GM12878 (cell line): ENCODE measurements at regions not wholly inside any gene's neighbourhood (a gene's known extent, or its start where the extent isn't known, plus 50 kb on each side); places are given as distances from the start of the nearest gene placed in this dataset.

Source experiments
- ATAC-seq: fragments of 200-7000 bp; cut with Tn5 transposase; 3 replicates; pipeline ENCODE4 v1.9.1; 2020; ENCODE audit warnings: mild to moderate bottlenecking, moderate library complexity
- BruUV-seq: library from RNA; stranded (reverse); fragments of 400-500 nt; replicated peaks from 2 replicates; lab custom pipeline; 2021; lab: Mats Ljungman, UMichigan
- CTCF ChIA-PET: fragments of 300-600 bp; sonication (Branson Sonifier 250); formaldehyde crosslinking; extraction: SDS; loops from one replicate; lab custom pipeline; 2021; ENCODE audit warnings: inconsistent platforms; lab: Yijun Ruan, JAX
- POLR2A ChIA-PET: fragments of 350-600 bp; formaldehyde crosslinking; extraction: SDS; loops from one replicate; lab custom pipeline; 2021; ENCODE audit warnings: inconsistent platforms; lab: Charles Lee
- RAD21 ChIA-PET: fragments of 300-600 bp; sonication (Branson Sonifier 250); formaldehyde crosslinking; loops from one replicate; lab custom pipeline; 2023; ENCODE audit warnings: antibody characterized with exemption; ENCODE audit not compliant: unreplicated experiment; lab: Charles Lee
- SMC1A ChIA-PET: fragments of 300-600 bp; sonication (Branson Sonifier 250); formaldehyde crosslinking; loops from one replicate; lab custom pipeline; 2023; ENCODE audit not compliant: unreplicated experiment, uncharacterized antibody; lab: Charles Lee
- DNase-seq: peaks from one replicate; pipeline ENCODE4 v3.0.0-alpha.2; 2011; ENCODE audit warnings: low read depth, low spot score
- FAIRE-seq: peaks from 3 replicates; lab custom pipeline; 2011; peaks lifted over from hg19 to GRCh38; lab: Jason Lieb, UNC
- H2AFZ ChIP-seq: 2 replicates; pipeline ENCODE4 v1.6.0; 2011; ENCODE audit warnings: low read depth, low read length, control low read depth; ENCODE audit not compliant: control insufficient read depth
- H3K27ac ChIP-seq: 2 replicates; pipeline ENCODE4 v1.5.1; 2011; ENCODE audit warnings: control low read depth; ENCODE audit not compliant: control insufficient read depth, insufficient read depth
- H3K27me3 ChIP-seq, 2 experiments: replicated peaks in 1 of 2; 2 replicates each; pipeline versions ENCODE4 v1.6.0 to v1.6.1; 2011; ENCODE audit warnings: low read length in 1 of 2; ENCODE audit not compliant: control insufficient read depth in 2 of 2, insufficient read depth in 2 of 2
- H3K36me3 ChIP-seq, 2 experiments: 2 replicates each; pipeline ENCODE4 v1.5.1; 2011; ENCODE audit warnings: low read length in 1 of 2; ENCODE audit not compliant: control insufficient read depth in 2 of 2, insufficient read depth in 2 of 2
- H3K4me1 ChIP-seq: 2 replicates; pipeline ENCODE4 v1.6.1; 2011; ENCODE audit warnings: mild to moderate bottlenecking, low read length, moderate library complexity, mixed read lengths; ENCODE audit not compliant: control insufficient read depth, insufficient read depth
- H3K4me2 ChIP-seq: 2 replicates; pipeline ENCODE4 v1.6.0; 2011; ENCODE audit warnings: control low read depth; ENCODE audit not compliant: control insufficient read depth, insufficient read depth
- H3K4me3 ChIP-seq: fragments of 200-600 bp; sonication (generic); 2 replicates; pipeline ENCODE4 v1.5.1; 2016
- H3K79me2 ChIP-seq: 2 replicates; pipeline ENCODE4 v1.6.0; 2011; ENCODE audit warnings: low read length; ENCODE audit not compliant: control insufficient read depth, insufficient read depth
- H3K9ac ChIP-seq: 2 replicates; pipeline ENCODE4 v1.8.0; 2011; ENCODE audit warnings: low read length, control low read depth, mixed read lengths; ENCODE audit not compliant: control insufficient read depth, insufficient read depth
- H3K9me3 ChIP-seq: replicated peaks from 3 replicates; pipeline ENCODE4 v1.5.1; 2011; ENCODE audit warnings: mild to moderate bottlenecking, low read length; ENCODE audit not compliant: control insufficient read depth, insufficient read depth
- H4K20me1 ChIP-seq: 2 replicates; pipeline ENCODE4 v1.6.0; 2011; ENCODE audit not compliant: control insufficient read depth, insufficient read depth
- ATF2 ChIP-seq: IDR thresholded peaks from 2 replicates; pipeline ENCODE4 v1.6.1; 2012; ENCODE audit warnings: low read length, inconsistent platforms
- CHD1 ChIP-seq: IDR thresholded peaks from 2 replicates; pipeline ENCODE4 v1.6.1; 2012; ENCODE audit warnings: low read depth, low read length, improper control_type of control experiment
- CTCF ChIP-seq, 3 experiments: IDR thresholded peaks in 2 of 3; conservative IDR thresholded peaks in 1 of 3; 2 replicates each; pipeline ENCODE4 v1.5.1; 2011; ENCODE audit warnings: low read depth in 3 of 3, low read length in 3 of 3, mild to moderate bottlenecking in 3 of 3, control low read depth in 2 of 3, moderate library complexity in 2 of 3, inconsistent platforms in 1 of 3, mixed read lengths in 1 of 3; ENCODE audit not compliant: control insufficient read depth in 2 of 3, insufficient read depth in 1 of 3; ENCODE audit errors: extremely low read depth in 1 of 3
- DPF2 ChIP-seq: fragments of 450-650 bp; IDR thresholded peaks from 2 replicates; pipeline ENCODE4 v1.6.1; 2017; ENCODE audit warnings: mild to moderate bottlenecking
- HCFC1 ChIP-seq: fragments of 150-350 bp; IDR thresholded peaks from 2 replicates; pipeline ENCODE4 v1.6.1; 2014; ENCODE audit warnings: low read length
- HDAC2 ChIP-seq: fragments of 200-600 bp; sonication (generic); IDR thresholded peaks from 2 replicates; pipeline ENCODE4 v1.6.1; 2017
- NFYB ChIP-seq: IDR thresholded peaks from 2 replicates; pipeline ENCODE4 v1.6.1; 2011; ENCODE audit warnings: low read depth, mild to moderate bottlenecking, low read length, improper control_type of control experiment, moderate library complexity; ENCODE audit not compliant: insufficient read depth
- RB1 ChIP-seq: fragments of 450-650 bp; formaldehyde crosslinking; IDR thresholded peaks from 2 replicates; pipeline ENCODE4 v1.6.1; 2017; ENCODE audit warnings: mild to moderate bottlenecking, borderline replicate concordance
- RCOR1 ChIP-seq: conservative IDR thresholded peaks from 2 replicates; pipeline ENCODE4 v1.6.1; 2012; ENCODE audit warnings: low read depth, low read length, improper control_type of control experiment
- TAF1 ChIP-seq: IDR thresholded peaks from 2 replicates; pipeline ENCODE4 v1.6.1; 2011; ENCODE audit warnings: mild to moderate bottlenecking, low read depth, low read length, borderline replicate concordance
- TCF12 ChIP-seq: IDR thresholded peaks from 2 replicates; pipeline ENCODE4 v1.6.1; 2011; ENCODE audit warnings: low read depth, mild to moderate bottlenecking, low read length
- ZNF207 ChIP-seq: fragments of 450-650 bp; IDR thresholded peaks from 2 replicates; pipeline ENCODE4 v1.6.1; 2014; ENCODE audit warnings: antibody characterized with exemption, mild to moderate bottlenecking, borderline replicate concordance
- WGBS: methylation state at CpG from one replicate; pipeline ENCODE4 v1.1.6; 2016; ENCODE audit warnings: low lambda C conversion rate; ENCODE audit not compliant: insufficient replicate concordance, insufficient coverage; ENCODE audit errors: missing lambda C conversion rate; 5-methylcytosine and 5-hydroxymethylcytosine counted together
- in situ Hi-C: fragments of 300-500 bp; cut with MboI; formaldehyde crosslinking; loops from 9 replicates; pipeline ENCODE4 v1.14.3; 2018; ENCODE audit warnings: mixed read lengths
- intact Hi-C: fragments of 100-400 bp; cut with micrococcal nuclease; formaldehyde crosslinking; loops from one replicate; pipeline ENCODE4 v1.14.2; 2022; ENCODE audit not compliant: unreplicated experiment

GRCh38 chrX:55326985-55327384 lies 62.3 kb upstream of the PAGE3 start:
- Histone ChIP-seq H3K27ac (no peak overlapping the region), H3K9me3 (no peaks in the 10 kb centered on the region), H2AFZ (no peak overlapping the region), H3K36me3 (no peaks in the 10 kb centered on the region)
- intact Hi-C loops, result no loop called here
- no peak for FAIRE-seq
- RAD21 ChIA-PET, result no interaction called here
- BruUV-seq, result no TSS peak
- in situ Hi-C loops, result no loop called here
- no peak for TF ChIP-seq ATF2
- TF ChIP-seq TCF12, result no peak
- TF ChIP-seq, all 136 proteins: peak for 0
- Histone ChIP-seq H4K20me1 (no peaks in the 10 kb centered on the region), H3K79me2 (no peaks in the 10 kb centered on the region), H3K4me1 (no peaks in the 10 kb centered on the region), H3K4me2 (no peak overlapping the region), H3K27me3 (no peaks in the 10 kb centered on the region; a peak in 1 of 4 replicates), H3K9ac (no peak overlapping the region), H3K4me3 (no peak overlapping the region)
- ChIA-PET CTCF (no interaction called here), POLR2A (interaction anchor here (0.6 kb wide), 1 partner anchor 311 kb away, joined by 3 read pairs; no protein-coding TSS in a partner anchor), SMC1A (no interaction called here)
- DNase-seq, result no peak
- no peak for ATAC-seq
- WGBS, result 28% methylated on average over 5 of the region's 5 CpGs

GRCh38 chrX:55335296-55335695 lies 70.6 kb upstream of the PAGE3 start:
- Histone ChIP-seq H4K20me1 (no peaks in the 10 kb centered on the region), H3K4me1 (no peaks in the 10 kb centered on the region), H3K36me3 (no peaks in the 10 kb centered on the region), H2AFZ (no peak overlapping the region), H3K9ac (no peak overlapping the region), H3K4me3 (no peak overlapping the region), H3K9me3 (no peaks in the 10 kb centered on the region), H3K4me2 (no peak overlapping the region), H3K27me3 (no peaks in the 10 kb centered on the region), H3K79me2 (no peaks in the 10 kb centered on the region), H3K27ac (no peak overlapping the region)
- CTCF ChIA-PET, result no interaction called here
- no TSS peak for BruUV-seq
- FAIRE-seq, result no peak
- WGBS, result 0% methylated on average over 1 of the region's 1 CpG
- intact Hi-C loops, result no loop called here
- RAD21 ChIA-PET, result no interaction called here
- ATAC-seq, result no peak
- DNase-seq, result no peak
- SMC1A ChIA-PET, result no interaction called here
- in situ Hi-C loops, result no loop called here
- POLR2A ChIA-PET, result no interaction called here
- no peak for TF ChIP-seq CHD1
- TF ChIP-seq DPF2, result no peak
- TF ChIP-seq RB1, result no peak
- TF ChIP-seq NFYB, result no peak
- TF ChIP-seq HCFC1, result no peak
- TF ChIP-seq TAF1, result no peak
- no peak for TF ChIP-seq CTCF (IDR thresholded peaks at IDR 0.05 in 2 of 3, conservative IDR thresholded peaks at IDR 0.05 in 1 of 3; ENCODE audit: control insufficient read depth in 2 of 3, extremely low read depth in 1 of 3, insufficient read depth in 1 of 3, low read depth in 3 of 3, low read length in 3 of 3)
- no peak for TF ChIP-seq HDAC2
- TF ChIP-seq RCOR1, result no peak
- no peak for TF ChIP-seq ZNF207
